NCI-H2227 (cell line): ENCODE measurements at regions not wholly inside any gene's neighbourhood (a gene's known extent, or its start where the extent isn't known, plus 50 kb on each side); places are given as distances from the start of the nearest gene placed in this dataset.

Source experiments
- DNase-seq: peaks from one replicate; lab custom pipeline; 2025; ENCODE audit not compliant: unreplicated experiment; lab: John Stamatoyannopoulos, UW

- DNase-seq, result no peak
Observed at GRCh38 chr18:22667616-22668422, 250.1 kb upstream of the CTAGE1 start.

DNA sequence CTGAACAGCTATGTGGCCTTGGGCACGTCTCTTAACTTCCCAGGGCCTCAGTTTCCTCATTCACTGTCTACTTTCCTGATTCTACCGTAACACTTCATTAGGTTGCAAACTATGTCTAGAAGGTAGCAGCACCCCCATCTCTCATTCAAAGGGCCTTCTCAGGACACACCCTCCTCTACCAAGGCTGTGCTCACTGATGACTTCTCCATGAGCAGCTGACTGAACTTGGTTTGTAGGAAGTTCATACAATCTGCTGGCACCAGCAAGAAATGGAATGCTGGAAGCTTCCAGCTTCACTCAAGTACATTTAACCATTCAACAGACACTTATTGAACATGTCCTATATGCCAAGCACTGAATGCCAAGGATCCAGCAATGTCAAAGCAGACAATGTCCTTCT is 250.8 kb upstream of the CTAGE1 start:
- no peak for DNase-seq

DNA sequence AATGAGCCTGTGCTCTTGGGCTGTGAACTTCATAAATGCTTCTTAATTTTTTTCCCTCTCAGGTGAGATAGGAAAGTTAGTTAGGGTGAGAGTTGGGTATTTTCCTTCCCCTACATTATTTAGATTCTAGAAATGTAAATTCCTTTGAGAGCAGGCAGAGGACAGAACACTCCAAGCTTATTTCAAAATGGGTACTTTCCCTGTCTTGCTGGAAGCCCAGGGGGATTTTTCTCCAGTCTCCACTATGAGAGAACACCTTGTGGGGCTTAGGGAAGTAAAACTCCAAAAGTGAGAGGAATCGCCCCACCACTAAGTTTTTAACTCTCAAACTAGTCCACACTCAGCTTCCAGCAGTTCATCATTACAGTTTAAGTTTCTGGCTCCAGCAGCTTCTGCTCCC is 253.2 kb upstream of the CTAGE1 start:
- DNase-seq, result no peak

DNA sequence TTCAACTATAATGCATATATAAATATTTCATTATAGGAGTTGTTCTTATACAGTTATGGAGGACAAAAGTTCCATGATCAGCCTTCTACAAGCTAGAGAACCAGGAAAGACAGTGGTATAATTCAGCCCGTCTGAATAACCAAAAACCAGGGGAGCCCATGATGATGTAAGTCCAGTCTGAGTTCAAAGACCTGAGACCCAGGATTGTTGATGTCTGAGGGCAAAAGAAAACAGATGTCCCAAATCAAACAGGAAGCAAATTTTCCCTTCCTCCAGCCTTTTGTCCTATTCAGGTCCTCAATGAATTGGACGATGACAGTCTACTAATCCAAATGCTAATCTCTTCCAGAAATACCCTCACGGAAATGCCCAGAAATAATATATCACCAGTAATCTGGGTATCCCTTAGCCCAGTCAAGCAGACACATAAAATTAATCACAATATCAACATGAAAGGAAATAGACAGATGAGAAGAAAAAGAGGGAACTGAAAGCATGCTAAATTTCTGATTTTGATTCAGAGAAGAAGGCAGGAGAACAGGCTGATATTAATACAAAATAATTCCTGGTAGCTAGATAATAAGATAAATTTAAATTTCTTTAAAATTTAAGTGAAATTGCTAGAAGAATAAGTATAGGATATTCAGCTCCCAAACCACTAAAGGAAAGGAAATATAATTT is 255.6 kb upstream of the CTAGE1 start:
- DNase-seq, result no peak

GRCh38 chr18:22674272-22674671 is 256.6 kb upstream of the CTAGE1 start:
- DNase-seq, result no peak

DNA sequence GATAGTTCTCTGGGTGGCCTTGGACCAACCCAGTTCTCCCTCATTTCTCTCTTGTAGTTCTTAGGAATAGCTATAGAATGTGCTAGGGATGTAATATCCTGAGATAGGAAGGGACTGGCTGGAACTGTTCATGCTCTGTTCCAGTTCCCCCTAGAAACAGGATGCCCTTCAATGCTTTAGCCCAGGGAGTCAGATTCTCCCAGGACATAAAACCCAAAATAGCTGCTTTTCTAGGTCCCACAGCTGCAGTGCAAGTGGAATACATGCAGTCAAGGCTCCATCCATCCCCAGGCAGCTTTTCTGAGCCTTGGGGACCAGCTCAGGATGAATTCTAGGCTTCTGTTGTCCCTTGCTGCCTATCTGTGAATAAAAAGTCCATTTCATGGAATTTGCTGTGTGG is 257.3 kb upstream of the CTAGE1 start:
- DNase-seq, result no peak

GRCh38 chr18:22676423-22676822 is 256.7 kb upstream of the RBBP8 start:
- DNase-seq, result no peak

- no peak for DNase-seq
Observed at GRCh38 chr18:22678486-22678885, 254.6 kb upstream of the RBBP8 start.

- no peak for DNase-seq
Observed at GRCh38 chr18:22680944-22681343, 252.2 kb upstream of the RBBP8 start.

GRCh38 chr18:22681908-22682307 is 251.2 kb upstream of the RBBP8 start:
- no peak for DNase-seq

- DNase-seq, result no peak
Observed at GRCh38 chr18:22682720-22683119, 250.4 kb upstream of the RBBP8 start.

GRCh38 chr18:22683196-22683676 is 249.9 kb upstream of the RBBP8 start:
- no peak for DNase-seq

- no peak for DNase-seq
Observed at GRCh38 chr18:22683786-22684185, 249.3 kb upstream of the RBBP8 start.

DNA sequence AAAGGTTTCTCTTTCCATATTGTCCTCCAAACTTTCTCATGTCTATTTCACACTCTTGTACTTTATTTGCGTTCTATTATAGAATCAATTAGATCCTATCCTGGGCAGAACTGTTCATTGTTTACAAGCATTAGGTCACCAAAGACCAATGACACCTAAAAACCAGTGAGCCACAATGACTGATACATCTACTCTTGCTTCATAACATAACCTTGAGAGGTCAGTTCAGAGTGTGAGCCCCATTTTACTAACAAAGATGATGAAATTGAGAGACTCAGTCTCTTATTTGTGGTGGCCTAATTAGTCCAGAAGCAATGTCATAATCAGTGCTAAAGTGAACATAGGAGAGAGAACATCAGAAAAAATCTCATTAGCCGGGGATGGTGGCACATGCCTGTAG is 248.9 kb upstream of the RBBP8 start:
- DNase-seq, result no peak

GRCh38 chr18:22685788-22686187 is 247.3 kb upstream of the RBBP8 start:
- DNase-seq, result no peak

- DNase-seq, result no peak
Observed at GRCh38 chr18:22687892-22688680, 245.0 kb upstream of the RBBP8 start.

- no peak for DNase-seq
Observed at GRCh38 chr18:22688877-22689496, 244.1 kb upstream of the RBBP8 start.

DNA sequence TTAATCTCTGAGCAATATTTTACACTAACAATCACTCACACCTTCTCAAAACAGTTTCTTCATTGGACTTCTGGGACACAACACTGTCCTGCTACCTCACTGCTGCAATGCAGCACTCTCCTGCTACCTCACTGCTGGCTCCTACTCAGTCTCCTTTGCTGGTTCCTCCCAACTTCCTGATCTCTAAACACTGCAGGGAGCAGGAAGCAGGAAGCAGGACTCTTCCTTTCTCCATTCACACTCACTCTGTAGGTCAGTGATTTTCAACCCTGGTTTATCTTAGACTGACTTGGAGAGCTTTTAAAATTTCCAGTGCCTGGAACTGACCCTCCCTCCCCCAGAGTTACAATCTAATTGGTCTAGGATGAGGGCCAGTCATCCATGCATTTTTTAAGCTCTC is 243.4 kb upstream of the RBBP8 start:
- DNase-seq, result no peak

DNA sequence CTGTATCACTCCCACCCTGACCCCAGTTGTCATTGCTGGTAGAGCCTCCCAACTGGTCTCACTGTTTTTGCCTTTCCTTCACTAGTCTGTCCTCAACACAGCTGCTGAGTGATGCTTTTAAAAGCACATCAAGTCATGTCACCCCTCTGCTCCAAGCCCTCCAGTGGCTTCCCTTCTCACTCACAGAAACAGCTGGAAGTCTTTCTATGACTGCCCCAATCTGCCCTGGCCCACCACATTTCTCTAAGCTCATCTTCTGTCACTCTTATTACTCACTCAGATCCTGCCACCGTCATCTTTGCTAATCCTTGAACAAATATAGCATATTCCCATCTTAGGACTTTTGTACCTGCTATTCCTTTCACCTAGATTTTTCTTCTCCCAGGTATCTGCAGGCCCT is 242.6 kb upstream of the RBBP8 start:
- DNase-seq, result no peak

DNA sequence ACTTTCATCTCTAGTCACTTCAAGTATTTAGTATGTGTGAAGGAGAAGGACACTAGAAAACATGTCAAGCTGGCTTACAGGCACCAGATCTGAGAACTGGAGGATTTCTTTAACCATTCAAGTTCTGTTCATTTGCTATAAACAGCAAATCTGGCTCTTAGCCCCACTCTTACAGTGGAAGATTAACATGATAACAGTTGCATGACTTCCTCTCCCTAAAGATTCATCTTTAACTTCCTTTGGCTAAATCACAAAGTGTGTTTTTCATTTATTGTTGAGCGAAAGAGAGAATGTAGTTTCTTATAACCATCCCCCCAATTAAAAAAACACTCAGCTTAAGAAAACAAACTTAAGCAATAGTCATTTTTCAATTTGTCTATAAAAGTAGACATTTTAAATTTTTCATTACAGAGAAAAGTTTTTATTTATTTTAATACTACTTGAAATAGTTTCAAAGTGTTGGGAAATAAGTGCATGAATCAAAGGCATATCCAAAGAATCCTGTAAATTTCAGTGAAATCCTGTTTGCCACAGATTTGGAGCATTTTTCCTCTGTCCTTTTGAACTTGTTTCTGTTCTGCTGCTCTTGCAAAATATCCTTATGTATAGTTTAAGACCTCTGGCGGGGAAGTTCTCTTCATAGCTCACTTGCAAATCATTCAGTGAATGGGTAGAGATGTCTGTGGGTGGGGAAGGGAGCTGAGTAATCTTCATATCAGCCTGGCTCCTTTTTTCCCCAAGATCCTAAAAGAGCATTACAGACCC is 241.0 kb upstream of the RBBP8 start:
- no peak for DNase-seq

DNA sequence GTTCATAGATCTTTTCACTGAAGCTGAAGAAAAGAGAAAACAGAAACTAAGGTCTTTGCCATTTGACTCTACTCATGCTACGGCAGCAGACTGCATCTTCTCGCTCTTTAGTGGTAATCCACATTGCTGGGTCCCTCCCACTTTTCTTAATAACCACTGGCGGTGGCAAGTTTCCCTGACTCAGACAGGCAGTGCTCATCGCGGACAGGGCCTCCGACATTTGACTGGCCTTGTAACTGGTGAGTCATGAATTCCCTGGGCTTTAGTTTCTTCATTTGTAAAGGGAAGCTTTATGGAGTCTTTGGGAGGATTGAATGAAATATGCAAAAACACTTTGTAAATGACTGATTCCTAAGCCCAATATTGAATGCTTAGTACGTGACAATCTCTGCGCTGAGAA is 238.2 kb upstream of the RBBP8 start:
- DNase-seq, result no peak
